Neural crest cell (in vitro differentiated cells): ENCODE measurements at regions not wholly inside any gene's neighbourhood (a gene's known extent, or its start where the extent isn't known, plus 50 kb on each side); places are given as distances from the start of the nearest gene placed in this dataset.

Experiments used
- DNase-seq: peaks from one replicate; pipeline ENCODE4 v3.0.0; 2021; ENCODE audit warnings: low read depth, mixed read lengths, low spot score
- H3K27ac Mint-ChIP-seq: one replicate; pipeline ENCODE4 v1.8.0; 2021; ENCODE audit warnings: mild to moderate bottlenecking, mixed read lengths; ENCODE audit not compliant: unreplicated experiment
- H3K27me3 Mint-ChIP-seq: 2 replicates; pipeline ENCODE4 v1.8.0; 2021; ENCODE audit warnings: low read depth, mild to moderate bottlenecking, mixed read lengths
- H3K36me3 Mint-ChIP-seq: 2 replicates; pipeline ENCODE4 v1.8.0; 2021; ENCODE audit warnings: low read depth, mild to moderate bottlenecking, mixed read lengths
- H3K4me1 Mint-ChIP-seq: 2 replicates; pipeline ENCODE4 v1.8.0; 2021; ENCODE audit warnings: mixed read lengths
- H3K4me3 Mint-ChIP-seq: one replicate; pipeline ENCODE4 v1.8.0; 2021; ENCODE audit warnings: mild to moderate bottlenecking, mixed read lengths
- H3K9me3 Mint-ChIP-seq: 2 replicates; pipeline ENCODE4 v1.8.0; 2021; ENCODE audit warnings: mixed read lengths
- CTCF ChIP-seq: fragments of 200-600 bp; sonication (generic); conservative IDR thresholded peaks from 2 replicates; pipeline ENCODE4 v1.5.0; 2021; ENCODE audit warnings: antibody characterized with exemption, mild to moderate bottlenecking

- H3K4me1 Mint-ChIP-seq: no peaks in the 10 kb centered on the region
- no peaks in the 10 kb centered on the region for H3K9me3 Mint-ChIP-seq
- no peaks in the 10 kb centered on the region for H3K36me3 Mint-ChIP-seq
- TF ChIP-seq CTCF: no peak
- H3K4me3 Mint-ChIP-seq: no peak overlapping the region
- H3K27me3 Mint-ChIP-seq: no peaks in the 10 kb centered on the region
- DNase-seq: no peak
- no peak overlapping the region for H3K27ac Mint-ChIP-seq
Measured at GRCh38 chr9:87064311-87064710, 117.0 kb upstream of the GAS1 start.

GRCh38 chr9:87065981-87066380, 118.7 kb upstream of the GAS1 start:
- H3K27me3 Mint-ChIP-seq: no peaks in the 10 kb centered on the region
- no peak overlapping the region for H3K27ac Mint-ChIP-seq
- no peaks in the 10 kb centered on the region for H3K4me1 Mint-ChIP-seq
- TF ChIP-seq CTCF: no peak
- no peak for DNase-seq
- no peaks in the 10 kb centered on the region for H3K36me3 Mint-ChIP-seq
- no peak overlapping the region for H3K4me3 Mint-ChIP-seq
- no peaks in the 10 kb centered on the region for H3K9me3 Mint-ChIP-seq

GRCh38 chr9:87067426-87067825, 120.1 kb upstream of the GAS1 start:
- Mint-ChIP-seq H3K36me3 (no peaks in the 10 kb centered on the region), H3K4me1 (no peaks in the 10 kb centered on the region), H3K9me3 (no peaks in the 10 kb centered on the region), H3K27me3 (no peaks in the 10 kb centered on the region), H3K4me3 (no peak overlapping the region), H3K27ac (no peak overlapping the region)
- no peak for DNase-seq
- no peak for TF ChIP-seq CTCF

GRCh38 chr9:87068177-87068840, 121.0 kb upstream of the GAS1 start:
- Mint-ChIP-seq H3K4me3 (no peak overlapping the region), H3K9me3 (no peaks in the 10 kb centered on the region), H3K27ac (no peak overlapping the region), H3K36me3 (no peaks in the 10 kb centered on the region), H3K4me1 (peaks cover under 1% of the 10 kb centered on the region), H3K27me3 (no peaks in the 10 kb centered on the region)
- DNase-seq: no peak
- no peak for TF ChIP-seq CTCF

GRCh38 chr9:87069690-87070089, 122.4 kb upstream of the GAS1 start:
- no peak overlapping the region for H3K4me3 Mint-ChIP-seq
- TF ChIP-seq CTCF: no peak
- no peaks in the 10 kb centered on the region for H3K9me3 Mint-ChIP-seq

More at GRCh38 chr9:87069690-87070089, 122.4 kb upstream of the GAS1 start:
- Mint-ChIP-seq H3K4me1 (peaks cover 5% of the 10 kb centered on the region), H3K36me3 (no peaks in the 10 kb centered on the region), H3K27me3 (no peaks in the 10 kb centered on the region), H3K27ac (no peak overlapping the region)
- no peak for DNase-seq
